Activated naive CD4-positive, alpha-beta T cell treated with anti-CD3 and anti-CD28 coated beads, Interleukin-2, amount 50 U/mL, for 72 hours (primary cell): ENCODE measurements at regions not wholly inside any gene's neighbourhood (a gene's known extent, or its start where the extent isn't known, plus 50 kb on each side); places are given as distances from the start of the nearest gene placed in this dataset.

Experiments used
- ATAC-seq, 2 donors: fragments of 150-1000 bp; cut with Tn5 transposase; 2 replicates each; pipeline ENCODE4 v1.10.0; 2021; ENCODE audit warnings: mild to moderate bottlenecking in 2 of 2, moderate library complexity in 2 of 2
- DNase-seq, 2 donors: peaks; one replicate each; pipeline ENCODE4 v3.0.0; 2021 to 2022; ENCODE audit warnings: low spot score in 2 of 2
- H3K27ac Mint-ChIP-seq, 2 donors: one replicate each; pipeline ENCODE4 v1.8.0; 2022; ENCODE audit warnings: mild to moderate bottlenecking in 2 of 2, mixed read lengths in 2 of 2
- H3K36me3 Mint-ChIP-seq, 2 donors: one replicate each; pipeline ENCODE4 v1.8.0; 2022; ENCODE audit warnings: mixed read lengths in 2 of 2
- H3K9me3 Mint-ChIP-seq, 2 donors: one replicate each; pipeline ENCODE4 v1.8.0; 2022; ENCODE audit warnings: mixed read lengths in 2 of 2

GRCh38 chr10:108597031-108597430 lies 1326.3 kb downstream of the XPNPEP1 start:
- no peak for DNase-seq
- ATAC-seq: no peak
- Mint-ChIP-seq H3K36me3 (no peaks in the 10 kb centered on the region), H3K27ac (no peak overlapping the region), H3K9me3 (peaks cover 8 to 14% of the 10 kb centered on the region in 2 donors)

GRCh38 chr10:108592956-108593355 lies 1330.4 kb downstream of the XPNPEP1 start:
- no peaks in the 10 kb centered on the region for H3K36me3 Mint-ChIP-seq
- no peak for ATAC-seq
- no peak overlapping the region for H3K27ac Mint-ChIP-seq
- H3K9me3 Mint-ChIP-seq: peaks cover 6 to 20% of the 10 kb centered on the region in 2 donors
- DNase-seq: no peak

GRCh38 chr10:108591417-108591816 lies 1331.9 kb downstream of the XPNPEP1 start:
- H3K27ac Mint-ChIP-seq: no peak overlapping the region

GRCh38 chr10:108586424-108586823 lies 1336.9 kb downstream of the XPNPEP1 start:
- H3K27ac Mint-ChIP-seq: no peak overlapping the region
- DNase-seq (no peak), ATAC-seq (no peak)
- H3K9me3 Mint-ChIP-seq: peaks cover 18 to 24% of the 10 kb centered on the region in 2 donors
- H3K36me3 Mint-ChIP-seq: no peaks in the 10 kb centered on the region

More at GRCh38 chr10:108591417-108591816, 1331.9 kb downstream of the XPNPEP1 start:
- ATAC-seq (no peak), DNase-seq (no peak)
- Mint-ChIP-seq H3K9me3 (peaks cover 3 to 20% of the 10 kb centered on the region in 2 donors), H3K36me3 (no peaks in the 10 kb centered on the region)

GRCh38 chr10:108583877-108584276 lies 1339.4 kb downstream of the XPNPEP1 start:
- peaks cover 16 to 18% of the 10 kb centered on the region in 2 donors for H3K9me3 Mint-ChIP-seq
- peaks cover 0 to 6% of the 10 kb centered on the region in 2 donors for H3K36me3 Mint-ChIP-seq
- DNase-seq (no peak), ATAC-seq (no peak)
- H3K27ac Mint-ChIP-seq: no peak overlapping the region

GRCh38 chr10:108582888-108583287 lies 1340.4 kb downstream of the XPNPEP1 start:
- no peak for ATAC-seq
- Mint-ChIP-seq H3K36me3 (peaks cover 0 to 6% of the 10 kb centered on the region in 2 donors), H3K9me3 (peaks cover 11 to 21% of the 10 kb centered on the region in 2 donors), H3K27ac (no peak overlapping the region)
- DNase-seq: no peak

GRCh38 chr10:108582387-108582786 lies 1340.9 kb downstream of the XPNPEP1 start:
- Mint-ChIP-seq H3K36me3 (peaks cover 0 to 6% of the 10 kb centered on the region in 2 donors), H3K27ac (no peak overlapping the region), H3K9me3 (peaks cover 11 to 21% of the 10 kb centered on the region in 2 donors)
- ATAC-seq (no peak), DNase-seq (no peak)

GRCh38 chr10:108578258-108578657 lies 1345.1 kb downstream of the XPNPEP1 start:
- Mint-ChIP-seq H3K9me3 (peaks cover 7 to 10% of the 10 kb centered on the region in 2 donors), H3K27ac (no peak overlapping the region), H3K36me3 (peaks cover 0 to 6% of the 10 kb centered on the region in 2 donors)
- DNase-seq (no peak), ATAC-seq (no peak)

- no peaks in the 10 kb centered on the region for H3K36me3 Mint-ChIP-seq
- DNase-seq: no peak
- H3K27ac Mint-ChIP-seq: no peak overlapping the region
- no peak for ATAC-seq
- H3K9me3 Mint-ChIP-seq: peaks cover 3 to 7% of the 10 kb centered on the region in 2 donors
Measured at GRCh38 chr10:108574233-108574632, 1349.1 kb downstream of the XPNPEP1 start.

- Mint-ChIP-seq H3K9me3 (peaks cover 6 to 8% of the 10 kb centered on the region in 2 donors), H3K27ac (no peak overlapping the region)
- no peak for ATAC-seq
Measured at GRCh38 chr10:108568824-108569223, 1354.5 kb downstream of the XPNPEP1 start.

GRCh38 chr10:108567899-108568752 lies 1355.2 kb downstream of the XPNPEP1 start:
- ATAC-seq (no peak), DNase-seq (no peak)
- Mint-ChIP-seq H3K27ac (no peak overlapping the region), H3K36me3 (no peaks in the 10 kb centered on the region), H3K9me3 (peaks cover 6 to 8% of the 10 kb centered on the region in 2 donors)

More at GRCh38 chr10:108568824-108569223, 1354.5 kb downstream of the XPNPEP1 start:
- no peak for DNase-seq
- H3K36me3 Mint-ChIP-seq: no peaks in the 10 kb centered on the region

- H3K9me3 Mint-ChIP-seq: peaks cover 6 to 8% of the 10 kb centered on the region in 2 donors
- DNase-seq (no peak), ATAC-seq (no peak)
- H3K36me3 Mint-ChIP-seq: no peaks in the 10 kb centered on the region
- no peak overlapping the region for H3K27ac Mint-ChIP-seq
Measured at GRCh38 chr10:108566316-108567107, 1356.8 kb downstream of the XPNPEP1 start.

- H3K27ac Mint-ChIP-seq: no peak overlapping the region
- no peak for DNase-seq
- H3K36me3 Mint-ChIP-seq: no peaks in the 10 kb centered on the region
- no peaks in the 10 kb centered on the region for H3K9me3 Mint-ChIP-seq
- no peak for ATAC-seq
Measured at GRCh38 chr10:108562105-108562504, 1361.2 kb downstream of the XPNPEP1 start.

GRCh38 chr10:108561649-108562048 lies 1361.7 kb downstream of the XPNPEP1 start:
- Mint-ChIP-seq H3K27ac (no peak overlapping the region), H3K36me3 (no peaks in the 10 kb centered on the region), H3K9me3 (no peaks in the 10 kb centered on the region)
- no peak for DNase-seq
- no peak for ATAC-seq

GRCh38 chr10:108560488-108560887 lies 1362.8 kb downstream of the XPNPEP1 start:
- Mint-ChIP-seq H3K27ac (no peak overlapping the region), H3K36me3 (no peaks in the 10 kb centered on the region)

GRCh38 chr10:108556186-108556585 lies 1367.1 kb downstream of the XPNPEP1 start:
- DNase-seq: no peak
- Mint-ChIP-seq H3K9me3 (peaks cover 0 to 12% of the 10 kb centered on the region in 2 donors), H3K27ac (no peak overlapping the region), H3K36me3 (no peaks in the 10 kb centered on the region)
- ATAC-seq: no peak

More at GRCh38 chr10:108560488-108560887, 1362.8 kb downstream of the XPNPEP1 start:
- DNase-seq (no peak), ATAC-seq (no peak)
- peaks cover 0 to 7% of the 10 kb centered on the region in 2 donors for H3K9me3 Mint-ChIP-seq

GRCh38 chr10:108545921-108546320 lies 1377.4 kb downstream of the XPNPEP1 start:
- peaks cover 4 to 7% of the 10 kb centered on the region in 2 donors for H3K9me3 Mint-ChIP-seq
- H3K36me3 Mint-ChIP-seq: no peaks in the 10 kb centered on the region
- DNase-seq: no peak
- H3K27ac Mint-ChIP-seq: no peak overlapping the region
- ATAC-seq: no peak
